ENCODE measurements at regions not wholly inside any gene's neighbourhood (a gene's known extent, or its start where the extent isn't known, plus 50 kb on each side); places are given as distances from the start of the nearest gene placed in this dataset.
"Not testable (repeated sequence)": the region's sequence is repeated elsewhere in the genome, so short reads cannot be mapped to it uniquely, and the experiment has no call there.

- DNase-seq (ENCODE audit: low read depth) = peak; percentile 44
Observed at GRCh38 chr7:25454562-25455041, 226.3 kb upstream of the NPVF start.

DNA sequence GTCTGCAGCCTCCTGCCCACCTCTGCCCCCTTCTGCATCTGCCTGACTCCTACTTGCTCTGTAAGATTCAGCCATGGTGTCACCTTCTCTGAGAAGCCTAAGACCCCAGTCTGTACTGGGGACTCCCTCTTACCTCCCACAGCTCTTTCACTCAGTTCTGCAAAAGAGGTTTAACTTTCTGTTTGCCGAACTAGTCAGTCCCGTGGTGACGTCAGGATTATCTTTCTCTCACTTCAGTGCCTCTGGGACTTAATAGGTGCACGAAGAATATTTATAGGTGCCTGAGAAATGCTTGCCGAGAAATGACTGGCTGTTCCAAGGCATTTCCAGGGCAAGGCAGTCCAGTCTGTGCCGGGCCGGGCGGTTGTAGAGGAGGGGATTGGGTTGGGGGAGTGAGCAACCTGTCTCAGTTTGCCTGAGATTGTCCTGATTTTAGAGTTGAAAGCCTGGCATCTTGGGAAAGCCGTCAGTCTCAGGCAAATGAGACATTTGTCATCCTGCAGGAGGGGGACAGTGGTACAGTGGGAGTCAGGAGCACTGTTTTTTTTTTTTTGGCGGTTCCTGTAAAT, 227.5 kb upstream of the NPVF start:
- DNase-seq (ENCODE audit: low read depth) = no peak

GRCh38 chr7:25456467-25457171, 228.3 kb upstream of the NPVF start:
- DNase-seq (ENCODE audit: low read depth) = no peak

DNA sequence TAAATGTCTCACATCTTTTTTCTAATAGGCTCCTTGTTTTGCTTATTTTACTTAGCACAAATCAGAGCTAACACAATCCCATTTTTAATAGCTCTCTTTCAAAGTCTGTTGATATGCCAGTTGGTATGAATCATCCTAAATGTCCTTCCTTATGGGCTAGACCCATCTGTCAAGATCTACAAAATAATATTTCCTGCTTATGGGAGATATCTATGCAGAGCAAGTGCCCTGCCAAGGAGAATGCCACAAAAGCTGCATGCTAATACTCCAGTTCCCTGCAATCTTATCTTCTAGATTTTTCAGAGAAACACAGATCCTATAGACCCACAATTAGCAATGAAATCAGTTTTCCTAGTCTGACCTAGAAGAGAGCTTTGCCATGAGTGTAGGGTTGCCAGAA, 230.8 kb upstream of the NPVF start:
- no peak for DNase-seq (ENCODE audit: low read depth)

- no peak for DNase-seq (ENCODE audit: low read depth)
Observed at GRCh38 chr7:25460433-25460832, 232.1 kb upstream of the NPVF start.

DNA sequence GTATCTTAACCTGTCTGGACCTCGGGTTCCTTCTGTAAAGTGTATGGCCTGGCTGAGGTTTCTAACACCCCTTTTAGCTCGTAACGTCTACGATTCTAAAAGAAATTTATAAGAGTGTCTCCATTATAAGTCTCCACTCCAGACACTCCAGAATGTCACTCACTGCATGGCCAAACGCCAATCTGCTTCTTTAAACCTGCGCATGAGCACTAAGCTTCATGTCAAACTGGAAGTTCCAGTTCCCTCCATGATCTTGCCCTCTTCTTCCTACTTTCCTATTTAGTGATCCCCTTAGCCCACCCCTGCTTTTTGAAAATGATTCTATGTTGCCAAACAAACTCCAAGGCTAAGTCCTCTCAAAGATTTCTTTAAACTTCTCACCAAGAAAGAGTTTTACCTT, 241.4 kb upstream of the NPVF start:
- DNase-seq (ENCODE audit: low read depth) = no peak

DNA sequence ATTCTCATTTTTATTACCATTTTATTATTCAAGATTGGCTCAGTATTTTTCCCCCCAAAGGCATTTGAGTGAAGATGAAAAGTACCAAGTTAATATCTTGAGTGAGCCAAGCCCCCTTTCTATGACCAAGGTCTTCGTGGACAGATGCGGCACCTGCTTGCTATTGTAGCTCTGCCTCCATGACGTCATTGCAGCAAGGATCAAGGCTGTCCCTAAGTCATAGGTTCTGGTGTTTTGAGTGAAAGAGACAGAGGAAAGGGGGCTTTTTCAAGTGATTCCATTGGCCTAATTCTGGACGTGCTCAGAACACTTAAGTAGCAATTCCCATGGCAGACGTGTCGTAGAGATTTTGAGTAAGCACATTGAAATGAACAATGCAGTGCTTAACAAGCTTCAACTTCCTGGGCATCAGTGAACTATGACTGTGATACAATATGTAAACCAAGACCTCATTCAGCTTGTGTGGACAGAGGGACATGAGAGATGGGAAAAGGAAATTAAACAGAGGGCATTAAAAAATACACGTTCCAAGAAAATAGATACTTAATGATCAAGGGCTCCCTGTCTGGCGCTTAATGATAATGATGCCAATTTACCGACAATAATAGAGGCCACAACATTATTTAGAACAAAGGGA, 248.7 kb upstream of the NPVF start:
- no peak for DNase-seq (ENCODE audit: low read depth)

GRCh38 chr7:25478221-25478620, 249.9 kb upstream of the NPVF start:
- not testable (repeated sequence) for DNase-seq (ENCODE audit: low read depth)

GRCh38 chr7:25478925-25479324, 250.6 kb upstream of the NPVF start:
- DNase-seq (ENCODE audit: low read depth) = peak; percentile 19

DNA sequence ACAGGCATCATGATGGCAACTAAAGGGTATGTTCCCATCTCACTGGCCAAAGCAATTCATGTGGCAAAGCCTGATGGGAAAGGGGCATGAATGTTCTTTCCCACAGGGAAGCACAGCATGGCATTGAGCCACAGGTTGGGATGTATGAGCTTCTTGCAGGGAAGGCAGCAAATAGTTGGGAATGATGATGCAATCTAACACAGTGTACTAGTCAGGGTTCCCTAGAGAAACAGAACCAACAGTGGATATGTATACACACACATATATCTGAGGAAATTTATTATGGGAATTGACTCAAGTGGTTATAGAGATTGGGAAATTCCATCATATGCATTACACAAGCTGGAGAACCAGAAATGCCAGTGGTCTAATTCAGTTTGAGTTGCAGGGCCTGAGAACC, 253.6 kb upstream of the NPVF start:
- peak; percentile 42 for DNase-seq (ENCODE audit: low read depth)

GRCh38 chr7:25482631-25483030, 254.3 kb upstream of the NPVF start:
- no peak for DNase-seq (ENCODE audit: low read depth)

- no peak for DNase-seq (ENCODE audit: low read depth)
Observed at GRCh38 chr7:25485026-25485425, 256.7 kb upstream of the NPVF start.

GRCh38 chr7:25486656-25487055, 258.4 kb upstream of the NPVF start:
- DNase-seq (ENCODE audit: low read depth) = no peak

- DNase-seq (ENCODE audit: low read depth) = no peak
Observed at GRCh38 chr7:25493805-25494366, 265.6 kb upstream of the NPVF start.

DNA sequence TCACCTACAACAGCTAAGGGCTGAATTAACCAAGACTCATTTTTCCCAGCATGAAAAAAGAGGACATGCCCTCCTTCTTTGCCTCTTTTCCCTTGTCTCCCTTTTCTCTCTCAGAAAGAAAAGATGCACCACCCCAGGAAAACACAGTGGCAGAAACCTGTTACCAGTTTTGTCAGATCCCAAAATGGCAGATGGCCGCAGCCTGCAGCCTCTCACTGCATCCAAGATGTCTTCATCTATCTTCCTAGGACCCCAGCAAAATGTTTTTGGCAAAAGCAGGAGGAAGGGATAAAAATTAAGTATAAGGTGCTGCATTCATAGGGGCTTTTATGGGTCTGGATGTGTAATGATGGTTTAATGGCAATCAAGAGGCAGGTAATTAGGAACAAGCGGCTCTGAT, 266.6 kb upstream of the NPVF start:
- DNase-seq (ENCODE audit: low read depth) = no peak

DNA sequence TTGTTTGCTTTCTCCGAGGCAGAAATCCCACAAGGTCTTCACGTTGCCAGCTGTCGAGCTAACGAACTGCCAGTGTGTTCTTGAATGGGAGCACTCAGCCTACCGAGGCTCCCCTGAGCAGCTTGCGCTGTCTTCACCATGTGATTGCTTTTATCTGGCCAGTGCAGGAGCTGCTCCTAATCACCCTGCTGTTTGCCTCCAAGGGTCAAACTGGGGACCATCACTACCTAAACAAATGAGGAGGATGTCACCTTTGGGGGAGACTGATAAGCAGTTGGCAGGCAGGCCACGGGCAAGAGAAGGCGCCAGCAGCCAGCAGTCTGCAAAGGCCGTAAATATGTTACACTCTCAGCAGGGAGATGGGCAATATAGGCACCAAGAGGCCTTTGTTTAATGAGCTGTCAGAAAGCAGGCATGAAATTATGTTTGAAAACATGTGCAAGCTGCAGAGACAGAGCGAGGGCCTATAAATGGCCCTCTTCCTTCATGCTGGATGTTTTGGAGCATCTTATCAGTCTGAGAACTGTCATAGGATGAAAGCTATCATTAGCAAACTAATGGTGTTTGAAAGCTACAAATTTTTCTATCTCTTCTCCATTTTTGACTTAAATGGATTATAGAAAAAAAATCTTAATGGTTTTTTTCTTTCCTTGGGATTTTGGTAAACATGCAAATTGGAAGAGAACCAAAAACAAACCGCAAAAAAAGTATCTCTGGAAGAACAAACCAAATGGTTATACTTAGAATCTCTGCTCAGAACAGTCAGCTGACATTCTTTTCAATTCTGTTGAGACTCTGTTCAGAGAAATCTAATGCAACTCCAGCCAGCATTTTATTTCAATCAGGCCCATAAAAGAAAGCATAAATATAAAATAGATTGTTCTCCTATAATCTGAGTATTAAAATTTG, 267.3 kb upstream of the NPVF start:
- no peak for DNase-seq (ENCODE audit: low read depth)

DNA sequence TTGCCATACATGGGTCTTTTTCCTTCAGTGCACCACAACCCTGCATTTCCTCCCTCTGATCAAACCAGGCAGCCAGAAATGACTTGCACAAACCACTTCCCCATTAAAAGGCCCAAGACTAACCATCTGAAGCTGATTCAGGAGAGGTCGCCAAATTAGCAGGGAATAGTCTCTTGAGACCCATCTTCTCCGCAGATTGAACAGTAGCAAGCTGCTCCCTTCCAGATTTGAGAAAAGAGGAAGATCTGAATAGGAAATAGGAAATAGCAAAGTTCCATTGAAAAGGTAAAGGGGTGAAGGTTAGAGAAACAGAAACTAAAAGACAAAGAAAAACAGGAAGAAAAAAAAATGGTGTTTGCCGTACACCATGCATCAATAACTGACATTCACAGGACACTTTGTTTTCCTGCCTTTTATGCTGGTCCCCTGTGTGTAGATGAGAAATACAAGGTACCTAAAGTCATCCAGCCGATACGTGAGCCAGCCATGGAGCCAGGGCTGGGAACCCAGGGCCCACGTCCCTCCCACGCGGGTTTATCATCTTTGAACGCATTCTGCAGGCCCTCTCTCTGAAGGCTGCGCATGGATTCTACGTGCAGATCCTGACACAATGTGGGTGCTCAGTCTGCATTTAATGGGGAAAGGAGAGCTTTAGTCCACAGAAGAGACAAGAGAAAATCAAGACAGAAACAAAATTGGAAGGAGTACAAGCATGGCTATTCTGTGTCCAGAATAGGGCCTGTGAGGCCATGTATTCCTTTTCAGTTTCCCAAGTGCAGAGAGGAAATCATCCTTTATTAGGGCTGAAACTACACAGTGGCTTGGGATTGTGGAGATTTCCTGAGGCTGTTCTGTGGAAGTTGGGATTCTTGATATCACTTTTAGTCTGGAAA, 268.4 kb upstream of the NPVF start:
- no peak for DNase-seq (ENCODE audit: low read depth)

- no peak for DNase-seq (ENCODE audit: low read depth)
Observed at GRCh38 chr7:25500393-25500921, 272.2 kb upstream of the NPVF start.

- no peak for DNase-seq (ENCODE audit: low read depth)
Observed at GRCh38 chr7:25503306-25503705, 275.0 kb upstream of the NPVF start.

GRCh38 chr7:25512061-25512687, 283.9 kb upstream of the NPVF start:
- no peak for DNase-seq (ENCODE audit: low read depth)
